ENCODE measurements at regions not wholly inside any gene's neighbourhood (a gene's known extent, or its start where the extent isn't known, plus 50 kb on each side); places are given as distances from the start of the nearest gene placed in this dataset.

GRCh38 chr1:219273088-219273686 lies 99.5 kb downstream of the LYPLAL1 start:
- ATAC-seq (no peak), DNase-seq (no peak)
- 95 to 97% methylated on average over 3 of the region's 3 CpGs for WGBS, 2 donors
- intact Hi-C loops (cut with DNase I) = no loop called here
- Histone ChIP-seq H3K27me3 (no peaks in the 10 kb centered on the region), H3K9me3 (no peaks in the 10 kb centered on the region), H3K4me1 (peaks cover 0 to 22% (median 3%) of the 10 kb centered on the region in 9 donors), H3K27ac (no peak overlapping the region), H3K36me3 (peaks cover 0 to 7% (median 0%) of the 10 kb centered on the region in 9 donors), H3K4me3 (no peak overlapping the region)
- TF ChIP-seq CTCF (IDR thresholded peaks at IDR 0.05) = no peak

GRCh38 chr1:219271818-219272535 lies 98.3 kb downstream of the LYPLAL1 start:
- intact Hi-C loops (cut with DNase I) = no loop called here
- 61 to 72% methylated on average over 5 of the region's 5 CpGs for WGBS, 2 donors
- TF ChIP-seq CTCF (IDR thresholded peaks at IDR 0.05) = no peak

DNA sequence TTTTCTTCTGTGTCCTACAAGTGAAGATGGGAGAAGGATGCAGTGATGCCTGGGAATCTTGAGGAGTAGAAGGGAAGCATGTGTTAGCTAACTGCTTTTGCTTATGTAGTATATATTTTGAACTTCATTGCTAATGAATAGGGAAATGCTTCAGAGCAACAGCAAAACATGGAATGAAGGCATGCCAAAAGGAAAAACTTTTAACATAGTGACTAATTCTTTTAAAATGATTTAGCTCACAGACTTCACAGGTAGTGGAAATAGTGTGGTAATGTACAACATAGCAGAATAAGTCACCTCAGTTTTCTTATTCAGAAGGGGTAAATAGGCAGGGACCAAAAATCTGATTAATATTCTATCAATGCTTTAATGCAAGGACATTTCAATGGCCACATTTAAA lies 95.5 kb downstream of the LYPLAL1 start:
- H3K36me3 ChIP-seq = peaks cover 0 to 5% (median 0%) of the 10 kb centered on the region in 9 donors
- TF ChIP-seq CTCF (IDR thresholded peaks at IDR 0.05) = no peak
- ATAC-seq = no peak
- H3K27ac ChIP-seq = no peak overlapping the region
- DNase-seq = no peak
- no peaks in the 10 kb centered on the region for H3K27me3 ChIP-seq
- peaks cover 0 to 14% (median 3%) of the 10 kb centered on the region in 9 donors for H3K4me1 ChIP-seq
- H3K4me3 ChIP-seq = no peak overlapping the region
- no peaks in the 10 kb centered on the region for H3K9me3 ChIP-seq
- intact Hi-C loops (cut with DNase I) = no loop called here

More at GRCh38 chr1:219271818-219272535, 98.3 kb downstream of the LYPLAL1 start:
- no peaks in the 10 kb centered on the region for H3K27me3 ChIP-seq
- no peak for DNase-seq
- peak in 7 of 8 donors; percentile 22 to 62 (median 39) for ATAC-seq
- H3K4me1 ChIP-seq = peaks cover 0 to 14% (median 3%) of the 10 kb centered on the region in 9 donors
- peaks cover 0 to 7% (median 0%) of the 10 kb centered on the region in 9 donors for H3K36me3 ChIP-seq
- H3K27ac ChIP-seq = peak overlapping the region in 6 of 10 donors; percentile 6 to 53 (median 38)
- no peaks in the 10 kb centered on the region for H3K9me3 ChIP-seq
- H3K4me3 ChIP-seq = peak overlapping the region in 5 of 10 donors; percentile 10 to 31 (median 29)

DNA sequence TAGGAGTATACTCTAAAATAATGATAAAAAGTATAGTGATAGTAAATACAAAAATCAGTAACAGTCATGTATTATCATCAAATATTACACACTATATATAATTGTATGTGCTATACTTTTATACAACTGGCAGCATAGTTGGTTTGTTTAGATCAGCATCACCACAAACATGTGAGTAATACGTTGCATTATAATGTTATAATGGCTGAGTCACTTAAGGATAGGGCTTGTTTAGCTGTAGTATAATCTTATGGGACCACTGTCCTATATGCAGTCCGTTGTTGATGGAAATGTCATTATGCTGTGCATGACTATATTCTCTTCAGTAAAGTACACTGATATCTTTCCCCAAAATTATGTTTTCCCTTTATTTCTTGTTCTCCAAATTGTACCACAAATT lies 92.8 kb downstream of the LYPLAL1 start:
- intact Hi-C loops (cut with DNase I) = no loop called here
- TF ChIP-seq CTCF (IDR thresholded peaks at IDR 0.05) = no peak
- Histone ChIP-seq H3K4me1 (peaks cover 0 to 4% (median 2%) of the 10 kb centered on the region in 9 donors), H3K4me3 (no peak overlapping the region), H3K9me3 (peaks cover 0 to 10% (median 2%) of the 10 kb centered on the region in 11 donors), H3K27ac (no peak overlapping the region), H3K36me3 (peaks cover 0 to 2% (median 0%) of the 10 kb centered on the region in 9 donors), H3K27me3 (no peaks in the 10 kb centered on the region)
- ATAC-seq (no peak), DNase-seq (no peak)
- WGBS, 2 donors = 93 to 95% methylated on average over 2 of the region's 2 CpGs
